MM.1S (cell line): ENCODE measurements at regions not wholly inside any gene's neighbourhood (a gene's known extent, or its start where the extent isn't known, plus 50 kb on each side); places are given as distances from the start of the nearest gene placed in this dataset.

Experiments used
- EZH2 ChIP-seq: fragments of 300-600 bp; sonication (generic); optimal IDR thresholded peaks from 2 replicates; pipeline ENCODE3; 2017; ENCODE audit warnings: low read depth, mild to moderate bottlenecking, antibody characterized with exemption, low read length, mixed read lengths
- EZH2phosphoT487 ChIP-seq: fragments of 300-600 bp; sonication (generic); IDR thresholded peaks from 2 replicates; pipeline ENCODE4 v1.6.1; 2018; ENCODE audit warnings: antibody characterized with exemption, low read length
- TF ChIP-seq, protein P1 (sequence below): fragments of 300-600 bp; sonication (generic); IDR thresholded peaks from 2 replicates; pipeline ENCODE4 v1.5.1; 2016; ENCODE audit warnings: antibody characterized with exemption, low read length, mixed read lengths

DNA sequence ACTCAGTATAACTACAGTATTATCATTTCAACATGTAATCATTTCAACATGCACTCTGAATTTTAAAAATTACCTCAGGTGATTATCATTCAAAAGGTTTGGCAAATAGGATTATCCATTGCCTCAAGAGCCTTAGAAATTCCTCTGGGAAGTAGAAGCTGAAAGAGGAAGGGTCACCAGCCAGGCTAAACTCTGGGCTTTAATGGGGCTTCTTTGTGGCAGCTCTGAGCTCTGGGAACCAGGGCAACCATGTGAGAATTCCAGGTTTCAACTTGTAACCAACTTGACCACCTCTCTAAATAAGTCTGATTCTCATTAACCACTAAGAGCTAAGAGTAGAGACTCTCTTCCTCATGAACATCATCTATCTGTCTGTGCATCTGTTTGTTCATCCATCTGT, 117.2 kb upstream of the MED14 start:
- TF ChIP-seq, protein P1, sequence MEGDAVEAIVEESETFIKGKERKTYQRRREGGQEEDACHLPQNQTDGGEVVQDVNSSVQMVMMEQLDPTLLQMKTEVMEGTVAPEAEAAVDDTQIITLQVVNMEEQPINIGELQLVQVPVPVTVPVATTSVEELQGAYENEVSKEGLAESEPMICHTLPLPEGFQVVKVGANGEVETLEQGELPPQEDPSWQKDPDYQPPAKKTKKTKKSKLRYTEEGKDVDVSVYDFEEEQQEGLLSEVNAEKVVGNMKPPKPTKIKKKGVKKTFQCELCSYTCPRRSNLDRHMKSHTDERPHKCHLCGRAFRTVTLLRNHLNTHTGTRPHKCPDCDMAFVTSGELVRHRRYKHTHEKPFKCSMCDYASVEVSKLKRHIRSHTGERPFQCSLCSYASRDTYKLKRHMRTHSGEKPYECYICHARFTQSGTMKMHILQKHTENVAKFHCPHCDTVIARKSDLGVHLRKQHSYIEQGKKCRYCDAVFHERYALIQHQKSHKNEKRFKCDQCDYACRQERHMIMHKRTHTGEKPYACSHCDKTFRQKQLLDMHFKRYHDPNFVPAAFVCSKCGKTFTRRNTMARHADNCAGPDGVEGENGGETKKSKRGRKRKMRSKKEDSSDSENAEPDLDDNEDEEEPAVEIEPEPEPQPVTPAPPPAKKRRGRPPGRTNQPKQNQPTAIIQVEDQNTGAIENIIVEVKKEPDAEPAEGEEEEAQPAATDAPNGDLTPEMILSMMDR = no peak
- no peak for TF ChIP-seq EZH2
- no peak for TF ChIP-seq EZH2phosphoT487
